ENCODE measurements at regions not wholly inside any gene's neighbourhood (a gene's known extent, or its start where the extent isn't known, plus 50 kb on each side); places are given as distances from the start of the nearest gene placed in this dataset.

GRCh38 chr6:37580176-37580955 lies 80.7 kb upstream of the CCDC167 start:
- 79% methylated on average over 11 of the region's 11 CpGs for WGBS
- no peak overlapping the region for H4K91ac ChIP-seq (ENCODE audit: low read length)

GRCh38 chr6:37579444-37580067 lies 79.9 kb upstream of the CCDC167 start:
- no peak overlapping the region for H3K27ac ChIP-seq (ENCODE audit: low read length, poor library complexity, severe bottlenecking)
- no peak overlapping the region for H2BK5ac ChIP-seq (ENCODE audit: low read depth, low read length, poor library complexity, severe bottlenecking)

More at GRCh38 chr6:37580176-37580955, 80.7 kb upstream of the CCDC167 start:
- no peak overlapping the region for H3K4me2 ChIP-seq (ENCODE audit: low read length, poor library complexity, severe bottlenecking)
- H2BK12ac ChIP-seq (ENCODE audit: low read length in 2 of 2), result no peak overlapping the region
- no peaks in the 10 kb centered on the region for H3K79me1 ChIP-seq (replicated peaks; ENCODE audit: low read length, poor library complexity, severe bottlenecking)
- H3K27ac ChIP-seq (ENCODE audit: low read length, poor library complexity, severe bottlenecking), result no peak overlapping the region
- no peak overlapping the region for H4K8ac ChIP-seq (ENCODE audit: low read length)
- no peaks in the 10 kb centered on the region for H3K36me3 ChIP-seq (ENCODE audit: control insufficient read depth in 1 of 2, insufficient read depth in 2 of 2, low read depth in 1 of 2, low read length in 2 of 2)
- H3K9ac ChIP-seq (ENCODE audit: low read length), result no peak overlapping the region
- H2BK120ac ChIP-seq (ENCODE audit: low read depth, low read length), result no peak overlapping the region
- no peak overlapping the region for H2BK5ac ChIP-seq (ENCODE audit: low read depth, low read length, poor library complexity, severe bottlenecking)
- no peaks in the 10 kb centered on the region for H3K9me3 ChIP-seq (ENCODE audit: control insufficient read depth, low read length)
- peaks cover 11 to 33% of the 10 kb centered on the region in 2 experiments for H3K27me3 ChIP-seq (ENCODE audit: control insufficient read depth in 1 of 2, insufficient read depth in 1 of 2, low read length in 2 of 2)
- no peak overlapping the region for H2AFZ ChIP-seq (ENCODE audit: low read depth, low read length)
- no peak overlapping the region for H3K4ac ChIP-seq (ENCODE audit: low read depth in 1 of 2, low read length in 2 of 2)
- H2BK15ac ChIP-seq (ENCODE audit: low read depth, poor library complexity, severe bottlenecking), result no peak overlapping the region
- no peak overlapping the region for H3K14ac ChIP-seq (ENCODE audit: low read length in 2 of 2)
- H3K4me3 ChIP-seq (ENCODE audit: insufficient read depth in 1 of 2, low read depth in 1 of 2, low read length in 2 of 2), result no peak overlapping the region
- no peak overlapping the region for H3K23ac ChIP-seq (ENCODE audit: low read length in 2 of 2)
- DNase-seq, result no peak
- no peak overlapping the region for H2AK5ac ChIP-seq (ENCODE audit: low read length, severe bottlenecking)
- no peak overlapping the region for H3K18ac ChIP-seq (ENCODE audit: low read depth in 1 of 2, low read length in 2 of 2)
- H3K4me1 ChIP-seq (ENCODE audit: control insufficient read depth, insufficient read depth, low read depth, low read length), result peaks cover 10% of the 10 kb centered on the region

GRCh38 chr6:37578104-37578503 lies 78.4 kb upstream of the CCDC167 start:
- Histone ChIP-seq H3K79me1 (replicated peaks; ENCODE audit: low read length, poor library complexity, severe bottlenecking) (no peaks in the 10 kb centered on the region), H3K14ac (ENCODE audit: low read length in 2 of 2) (no peak overlapping the region), H3K4me3 (ENCODE audit: insufficient read depth in 1 of 2, low read depth in 1 of 2, low read length in 2 of 2) (no peak overlapping the region), H3K27me3 (ENCODE audit: control insufficient read depth in 1 of 2, insufficient read depth in 1 of 2, low read length in 2 of 2) (peaks cover 3 to 13% of the 10 kb centered on the region in 2 experiments), H3K18ac (ENCODE audit: low read depth in 1 of 2, low read length in 2 of 2) (no peak overlapping the region), H3K23ac (ENCODE audit: low read length in 2 of 2) (no peak overlapping the region), H2BK5ac (ENCODE audit: low read depth, low read length, poor library complexity, severe bottlenecking) (no peak overlapping the region), H3K9ac (ENCODE audit: low read length) (no peak overlapping the region), H2BK15ac (ENCODE audit: low read depth, poor library complexity, severe bottlenecking) (no peak overlapping the region), H4K91ac (ENCODE audit: low read length) (no peak overlapping the region), H3K9me3 (ENCODE audit: control insufficient read depth, low read length) (no peaks in the 10 kb centered on the region), H4K8ac (ENCODE audit: low read length) (no peak overlapping the region), H3K36me3 (ENCODE audit: control insufficient read depth in 1 of 2, insufficient read depth in 2 of 2, low read depth in 1 of 2, low read length in 2 of 2) (no peaks in the 10 kb centered on the region), H2AFZ (ENCODE audit: low read depth, low read length) (no peak overlapping the region), H3K4me1 (ENCODE audit: control insufficient read depth, insufficient read depth, low read depth, low read length) (peaks cover 10% of the 10 kb centered on the region), H2BK12ac (ENCODE audit: low read length in 2 of 2) (no peak overlapping the region), H3K4ac (ENCODE audit: low read depth in 1 of 2, low read length in 2 of 2) (no peak overlapping the region), H3K27ac (ENCODE audit: low read length, poor library complexity, severe bottlenecking) (no peak overlapping the region), H3K4me2 (ENCODE audit: low read length, poor library complexity, severe bottlenecking) (no peak overlapping the region), H2BK120ac (ENCODE audit: low read depth, low read length) (no peak overlapping the region), H2AK5ac (ENCODE audit: low read length, severe bottlenecking) (no peak overlapping the region)
- 95% methylated on average over 12 of the region's 12 CpGs for WGBS
- DNase-seq, result no peak

More at GRCh38 chr6:37579444-37580067, 79.9 kb upstream of the CCDC167 start:
- Histone ChIP-seq H3K9me3 (ENCODE audit: control insufficient read depth, low read length) (no peaks in the 10 kb centered on the region), H3K4me2 (ENCODE audit: low read length, poor library complexity, severe bottlenecking) (no peak overlapping the region), H3K79me1 (replicated peaks; ENCODE audit: low read length, poor library complexity, severe bottlenecking) (no peaks in the 10 kb centered on the region), H4K91ac (ENCODE audit: low read length) (no peak overlapping the region), H3K23ac (ENCODE audit: low read length in 2 of 2) (no peak overlapping the region), H3K14ac (ENCODE audit: low read length in 2 of 2) (no peak overlapping the region), H3K4me1 (ENCODE audit: control insufficient read depth, insufficient read depth, low read depth, low read length) (peaks cover 10% of the 10 kb centered on the region), H3K4me3 (ENCODE audit: insufficient read depth in 1 of 2, low read depth in 1 of 2, low read length in 2 of 2) (no peak overlapping the region), H2BK120ac (ENCODE audit: low read depth, low read length) (no peak overlapping the region), H3K9ac (ENCODE audit: low read length) (no peak overlapping the region), H2BK15ac (ENCODE audit: low read depth, poor library complexity, severe bottlenecking) (no peak overlapping the region), H3K4ac (ENCODE audit: low read depth in 1 of 2, low read length in 2 of 2) (no peak overlapping the region), H4K8ac (ENCODE audit: low read length) (no peak overlapping the region), H3K18ac (ENCODE audit: low read depth in 1 of 2, low read length in 2 of 2) (no peak overlapping the region), H2BK12ac (ENCODE audit: low read length in 2 of 2) (no peak overlapping the region), H3K36me3 (ENCODE audit: control insufficient read depth in 1 of 2, insufficient read depth in 2 of 2, low read depth in 1 of 2, low read length in 2 of 2) (no peaks in the 10 kb centered on the region), H2AFZ (ENCODE audit: low read depth, low read length) (no peak overlapping the region), H2AK5ac (ENCODE audit: low read length, severe bottlenecking) (no peak overlapping the region), H3K27me3 (ENCODE audit: control insufficient read depth in 1 of 2, insufficient read depth in 1 of 2, low read length in 2 of 2) (peaks cover 3 to 25% of the 10 kb centered on the region in 2 experiments)
- no peak for DNase-seq
- 92% methylated on average over 5 of the region's 7 CpGs for WGBS

- Histone ChIP-seq H2BK5ac (ENCODE audit: low read depth, low read length, poor library complexity, severe bottlenecking) (no peak overlapping the region), H3K4me1 (ENCODE audit: control insufficient read depth, insufficient read depth, low read depth, low read length) (peaks cover 10% of the 10 kb centered on the region), H2BK15ac (ENCODE audit: low read depth, poor library complexity, severe bottlenecking) (no peak overlapping the region), H2BK120ac (ENCODE audit: low read depth, low read length) (no peak overlapping the region), H2AK5ac (ENCODE audit: low read length, severe bottlenecking) (no peak overlapping the region), H4K91ac (ENCODE audit: low read length) (peak overlapping the region; percentile 72), H3K27ac (ENCODE audit: low read length, poor library complexity, severe bottlenecking) (no peak overlapping the region), H3K79me1 (replicated peaks; ENCODE audit: low read length, poor library complexity, severe bottlenecking) (no peaks in the 10 kb centered on the region), H3K27me3 (ENCODE audit: control insufficient read depth in 1 of 2, insufficient read depth in 1 of 2, low read length in 2 of 2) (peaks cover 9 to 19% of the 10 kb centered on the region in 2 experiments), H3K9me3 (ENCODE audit: control insufficient read depth, low read length) (no peaks in the 10 kb centered on the region), H3K36me3 (ENCODE audit: control insufficient read depth in 1 of 2, insufficient read depth in 2 of 2, low read depth in 1 of 2, low read length in 2 of 2) (no peaks in the 10 kb centered on the region), H2AFZ (ENCODE audit: low read depth, low read length) (no peak overlapping the region), H3K4me2 (ENCODE audit: low read length, poor library complexity, severe bottlenecking) (no peak overlapping the region), H3K18ac (ENCODE audit: low read depth in 1 of 2, low read length in 2 of 2) (peak overlapping the region in 1 of 2 experiments; percentile 52), H4K8ac (ENCODE audit: low read length) (no peak overlapping the region), H3K14ac (ENCODE audit: low read length in 2 of 2) (peak overlapping the region in 1 of 2 experiments; percentile 68), H3K23ac (ENCODE audit: low read length in 2 of 2) (no peak overlapping the region), H3K4me3 (ENCODE audit: insufficient read depth in 1 of 2, low read depth in 1 of 2, low read length in 2 of 2) (no peak overlapping the region), H3K9ac (ENCODE audit: low read length) (no peak overlapping the region), H2BK12ac (ENCODE audit: low read length in 2 of 2) (no peak overlapping the region), H3K4ac (ENCODE audit: low read depth in 1 of 2, low read length in 2 of 2) (no peak overlapping the region)
- DNase-seq, result peak; percentile 70
- 58% methylated on average over 5 of the region's 7 CpGs for whole genome bisulfite sequencing
Measured at GRCh38 chr6:37576336-37576737, 76.6 kb upstream of the CCDC167 start.
